H9 (cell line): ENCODE measurements at regions not wholly inside any gene's neighbourhood (a gene's known extent, or its start where the extent isn't known, plus 50 kb on each side); places are given as distances from the start of the nearest gene placed in this dataset.

ENCODE experiments used
- DNase-seq: peaks from one replicate; pipeline ENCODE4 v3.0.0-alpha.2; 2017
- H2AFZ ChIP-seq: one replicate; pipeline ENCODE4 v1.6.1; 2013; ENCODE audit warnings: mild to moderate bottlenecking, low read length, control low read depth, moderate library complexity
- H2AK5ac ChIP-seq: 2 replicates; pipeline ENCODE4 v1.6.1; 2013; ENCODE audit warnings: low read length, control low read depth, mixed read lengths; ENCODE audit not compliant: insufficient read length
- H2BK120ac ChIP-seq: one replicate; pipeline ENCODE4 v1.6.1; 2013; ENCODE audit warnings: low read depth, mild to moderate bottlenecking, low read length, control low read depth, inconsistent platforms; ENCODE audit not compliant: poor library complexity, severe bottlenecking
- H2BK12ac ChIP-seq: 2 replicates; pipeline ENCODE4 v1.6.1; 2013; ENCODE audit warnings: low read length, control low read depth, mixed read lengths, low read depth; ENCODE audit not compliant: insufficient read length
- H2BK15ac ChIP-seq: 2 replicates; pipeline ENCODE4 v1.6.1; 2013; ENCODE audit warnings: low read depth, low read length, control low read depth
- H2BK20ac ChIP-seq: one replicate; pipeline ENCODE4 v1.6.1; 2013; ENCODE audit warnings: low read depth, mild to moderate bottlenecking, low read length, control low read depth, inconsistent platforms; ENCODE audit not compliant: poor library complexity, severe bottlenecking
- H2BK5ac ChIP-seq: 2 replicates; pipeline ENCODE4 v1.6.1; 2013; ENCODE audit warnings: low read length, control low read depth, mixed read lengths; ENCODE audit not compliant: insufficient read length
- H3K14ac ChIP-seq: 2 replicates; pipeline ENCODE4 v1.6.1; 2013; ENCODE audit warnings: low read length, control low read depth; ENCODE audit not compliant: insufficient read depth
- H3K18ac ChIP-seq: 2 replicates; pipeline ENCODE4 v1.6.1; 2013; ENCODE audit warnings: low read depth, mild to moderate bottlenecking, mixed read lengths, low read length, control low read depth; ENCODE audit not compliant: insufficient read length
- H3K23ac ChIP-seq: 2 replicates; pipeline ENCODE4 v1.6.1; 2013; ENCODE audit warnings: low read length, control low read depth, mixed read lengths, low read depth; ENCODE audit not compliant: insufficient read length
- H3K23me2 ChIP-seq: 2 replicates; pipeline ENCODE4 v1.6.1; 2013; ENCODE audit warnings: low read depth, mild to moderate bottlenecking, mixed read lengths, low read length, control low read depth; ENCODE audit not compliant: insufficient read length, poor library complexity, severe bottlenecking
- H3K27ac ChIP-seq: 2 replicates; pipeline ENCODE4 v1.5.1; 2013; ENCODE audit warnings: low read length, control low read depth, mixed read lengths, low read depth; ENCODE audit not compliant: insufficient read length
- H3K27me3 ChIP-seq: 2 replicates; pipeline ENCODE4 v1.6.1; 2013; ENCODE audit warnings: low read length, control low read depth, inconsistent platforms; ENCODE audit not compliant: insufficient read depth
- H3K4ac ChIP-seq: 2 replicates; pipeline ENCODE4 v1.6.1; 2013; ENCODE audit warnings: low read depth, mild to moderate bottlenecking, control low read depth, inconsistent platforms, low read length, moderate library complexity
- H3K4me1 ChIP-seq: 2 replicates; pipeline ENCODE4 v1.6.1; 2013; ENCODE audit warnings: low read length, control low read depth, inconsistent platforms; ENCODE audit not compliant: insufficient read depth
- H3K4me2 ChIP-seq: 2 replicates; pipeline ENCODE4 v1.6.1; 2013; ENCODE audit warnings: low read length, control low read depth, mixed read lengths; ENCODE audit not compliant: insufficient read length, insufficient read depth
- H3K56ac ChIP-seq: 2 replicates; pipeline ENCODE4 v1.6.1; 2013; ENCODE audit warnings: low read depth, mild to moderate bottlenecking, mixed read lengths, low read length, control low read depth; ENCODE audit not compliant: insufficient read length
- H3K79me1 ChIP-seq: 2 replicates; pipeline ENCODE4 v1.6.1; 2013; ENCODE audit warnings: low read depth, mild to moderate bottlenecking, moderate library complexity, low read length, control low read depth, inconsistent platforms; ENCODE audit not compliant: insufficient read depth, poor library complexity, severe bottlenecking
- H3K79me2 ChIP-seq: 2 replicates; pipeline ENCODE4 v1.6.1; 2013; ENCODE audit warnings: low read length, control low read depth, inconsistent platforms; ENCODE audit not compliant: insufficient read depth
- H3K9ac ChIP-seq: 2 replicates; pipeline ENCODE4 v1.6.1; 2013; ENCODE audit warnings: low read length, control low read depth, mixed read lengths; ENCODE audit not compliant: insufficient read length; ENCODE audit errors: extremely low read depth
- H3K9me3 ChIP-seq: one replicate; pipeline ENCODE4 v1.6.1; 2013; ENCODE audit warnings: low read depth, low read length, inconsistent platforms; ENCODE audit not compliant: control insufficient read depth
- H3T11ph ChIP-seq: one replicate; pipeline ENCODE4 v1.6.1; 2013; ENCODE audit warnings: mild to moderate bottlenecking, low read length, control low read depth, inconsistent platforms
- H4K20me1 ChIP-seq: one replicate; pipeline ENCODE4 v1.6.1; 2013; ENCODE audit not compliant: control insufficient read depth, insufficient read length, insufficient read depth
- H4K5ac ChIP-seq: 2 replicates; pipeline ENCODE4 v1.6.1; 2013; ENCODE audit warnings: low read depth, mild to moderate bottlenecking, mixed read lengths, low read length, control low read depth; ENCODE audit not compliant: insufficient read length
- H4K8ac ChIP-seq: replicated peaks from 2 replicates; pipeline ENCODE4 v1.6.1; 2013; ENCODE audit warnings: low read length, control low read depth, mixed read lengths, low read depth; ENCODE audit not compliant: insufficient read length
- H4K91ac ChIP-seq: 2 replicates; pipeline ENCODE4 v1.6.1; 2013; ENCODE audit warnings: low read depth, mild to moderate bottlenecking, moderate library complexity, mixed read lengths, low read length, control low read depth; ENCODE audit not compliant: insufficient read length
- H3K27ac Mint-ChIP-seq, 3 experiments: 2 replicates in 2 of 3; 3 replicates in 1 of 3; pipeline ENCODE4 v1.8.0; 2020 to 2021; ENCODE audit warnings: mixed read lengths in 3 of 3, mild to moderate bottlenecking in 1 of 3, moderate library complexity in 1 of 3
- H3K27me3 Mint-ChIP-seq: 2 replicates; pipeline ENCODE4 v1.8.0; 2021; ENCODE audit warnings: low read depth, mild to moderate bottlenecking, moderate library complexity, mixed read lengths
- H3K36me3 Mint-ChIP-seq, 3 experiments: 2 replicates in 2 of 3; 3 replicates in 1 of 3; pipeline ENCODE4 v1.8.0; 2020 to 2021; ENCODE audit warnings: low read depth in 3 of 3, mixed read lengths in 3 of 3; ENCODE audit not compliant: insufficient read depth in 1 of 3
- H3K4me1 Mint-ChIP-seq, 2 experiments: 2 replicates each; pipeline ENCODE4 v1.8.0; 2020; ENCODE audit warnings: mixed read lengths in 2 of 2
- H3K4me3 Mint-ChIP-seq, 2 experiments: 2 replicates in 1 of 2; 3 replicates in 1 of 2; pipeline ENCODE4 v1.8.0; 2020 to 2021; ENCODE audit warnings: mild to moderate bottlenecking in 2 of 2, mixed read lengths in 2 of 2, moderate library complexity in 1 of 2
- H3K9me3 Mint-ChIP-seq, 2 experiments: 2 replicates in 1 of 2; 3 replicates in 1 of 2; pipeline ENCODE4 v1.8.0; 2020; ENCODE audit warnings: mild to moderate bottlenecking in 2 of 2, mixed read lengths in 2 of 2, moderate library complexity in 1 of 2
- WGBS: extraction: QIAGEN DNeasy Blood & Tissue Kit; methylation state at CpG from one replicate; pipeline ENCODE4 v1.1.7; 2013; ENCODE audit warnings: missing lambda C conversion rate, low lambda C conversion rate, mixed read lengths; ENCODE audit not compliant: insufficient read length; ENCODE audit errors: extremely low coverage; 5-methylcytosine and 5-hydroxymethylcytosine counted together
- TF ChIP-seq, protein P1 (sequence below): fragments of 200-600 bp; sonication (generic); conservative IDR thresholded peaks from 3 replicates; pipeline ENCODE4 v1.8.0; 2021; ENCODE audit warnings: antibody characterized with exemption, mild to moderate bottlenecking

DNA sequence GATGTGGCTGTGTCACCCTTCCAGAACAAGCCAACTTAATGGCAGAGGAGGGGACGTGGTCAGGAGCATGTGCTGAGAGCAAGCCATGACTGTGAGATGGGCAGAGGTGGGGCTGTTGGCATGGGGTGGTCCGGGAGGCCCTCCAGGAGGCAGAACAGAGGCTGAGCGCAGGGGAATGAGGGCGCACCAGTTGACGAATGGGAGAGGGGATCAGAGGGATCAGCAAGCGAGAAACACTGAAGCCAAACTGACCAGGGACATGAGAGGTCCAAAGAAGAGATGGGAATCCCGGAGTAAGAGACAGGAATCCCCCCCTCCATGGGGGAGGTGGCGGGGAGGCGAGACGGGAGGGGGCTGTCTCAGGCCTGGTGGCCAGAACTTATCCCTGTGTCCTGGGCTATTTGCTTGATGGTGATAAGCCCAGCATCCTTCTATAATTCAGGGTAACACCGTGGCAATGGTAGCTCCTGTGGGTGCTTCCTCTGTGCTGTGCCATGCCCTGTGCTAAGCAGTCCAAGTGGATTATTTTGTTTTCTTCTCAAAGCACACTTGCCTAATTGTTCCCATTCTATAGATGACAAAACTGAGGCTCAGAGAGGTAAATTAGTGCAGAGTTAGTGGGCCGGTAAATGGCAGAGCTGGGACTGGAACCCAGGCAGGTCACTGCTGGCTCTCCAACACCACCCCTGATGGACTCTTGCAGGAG lies 83.4 kb upstream of the SHISAL1 start:
- Histone ChIP-seq H3K9me3 (no peaks in the 10 kb centered on the region), H3K23ac (no peak overlapping the region), H3K4ac (no peak overlapping the region), H4K5ac (no peak overlapping the region), H3K4me1 (no peaks in the 10 kb centered on the region), H2BK5ac (no peak overlapping the region), H3K27me3 (no peaks in the 10 kb centered on the region), H3K27ac (no peak overlapping the region), H3K18ac (no peak overlapping the region), H2AFZ (no peak overlapping the region), H4K91ac (no peak overlapping the region), H2AK5ac (no peak overlapping the region), H3K56ac (no peak overlapping the region), H2BK12ac (no peak overlapping the region), H2BK15ac (no peak overlapping the region), H4K20me1 (no peaks in the 10 kb centered on the region), H2BK20ac (no peak overlapping the region), H3K79me1 (no peaks in the 10 kb centered on the region), H3T11ph (no peak overlapping the region), H3K23me2 (no peaks in the 10 kb centered on the region), H4K8ac (no peak overlapping the region), H3K9ac (no peak overlapping the region), H2BK120ac (no peak overlapping the region), H3K79me2 (no peaks in the 10 kb centered on the region), H3K14ac (no peak overlapping the region), H3K4me2 (no peak overlapping the region)
- H3K36me3 Mint-ChIP-seq, result no peaks in the 10 kb centered on the region
- no peaks in the 10 kb centered on the region; a peak in 1 of 5 replicates for H3K9me3 Mint-ChIP-seq
- H3K27ac Mint-ChIP-seq, result peak overlapping the region in 1 of 3 experiments; percentile 27; a peak in 1 of 7 replicates
- TF ChIP-seq, protein P1, sequence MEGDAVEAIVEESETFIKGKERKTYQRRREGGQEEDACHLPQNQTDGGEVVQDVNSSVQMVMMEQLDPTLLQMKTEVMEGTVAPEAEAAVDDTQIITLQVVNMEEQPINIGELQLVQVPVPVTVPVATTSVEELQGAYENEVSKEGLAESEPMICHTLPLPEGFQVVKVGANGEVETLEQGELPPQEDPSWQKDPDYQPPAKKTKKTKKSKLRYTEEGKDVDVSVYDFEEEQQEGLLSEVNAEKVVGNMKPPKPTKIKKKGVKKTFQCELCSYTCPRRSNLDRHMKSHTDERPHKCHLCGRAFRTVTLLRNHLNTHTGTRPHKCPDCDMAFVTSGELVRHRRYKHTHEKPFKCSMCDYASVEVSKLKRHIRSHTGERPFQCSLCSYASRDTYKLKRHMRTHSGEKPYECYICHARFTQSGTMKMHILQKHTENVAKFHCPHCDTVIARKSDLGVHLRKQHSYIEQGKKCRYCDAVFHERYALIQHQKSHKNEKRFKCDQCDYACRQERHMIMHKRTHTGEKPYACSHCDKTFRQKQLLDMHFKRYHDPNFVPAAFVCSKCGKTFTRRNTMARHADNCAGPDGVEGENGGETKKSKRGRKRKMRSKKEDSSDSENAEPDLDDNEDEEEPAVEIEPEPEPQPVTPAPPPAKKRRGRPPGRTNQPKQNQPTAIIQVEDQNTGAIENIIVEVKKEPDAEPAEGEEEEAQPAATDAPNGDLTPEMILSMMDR, result no peak
- peaks cover 12 to 16% of the 10 kb centered on the region in 2 experiments for H3K4me1 Mint-ChIP-seq
- H3K27me3 Mint-ChIP-seq, result peaks cover 6% of the 10 kb centered on the region
- DNase-seq, result peak; percentile 12
- no peak overlapping the region for H3K4me3 Mint-ChIP-seq
- WGBS, result no CpG with 5 or more reads among the region's 12 CpGs
